Loucy (cell line): ENCODE measurements at regions not wholly inside any gene's neighbourhood (a gene's known extent, or its start where the extent isn't known, plus 50 kb on each side); places are given as distances from the start of the nearest gene placed in this dataset.

Source experiments
- H2AFZ ChIP-seq: fragments of 200-600 bp; sonication (generic); 2 replicates; pipeline ENCODE4 v1.6.0; 2016; ENCODE audit warnings: antibody characterized with exemption, mild to moderate bottlenecking, low read length, moderate library complexity
- H3F3A ChIP-seq: fragments of 200-600 bp; 2 replicates; pipeline ENCODE4 v1.6.0; 2016; ENCODE audit warnings: antibody characterized with exemption, low read depth, mild to moderate bottlenecking
- H3K27me3 ChIP-seq: fragments of 200-600 bp; sonication (generic); 2 replicates; pipeline ENCODE4 v1.6.1; 2014; ENCODE audit warnings: low read length, mild to moderate bottlenecking; ENCODE audit not compliant: insufficient read depth, poor library complexity, severe bottlenecking
- H3K36me3 ChIP-seq: fragments of 200-600 bp; sonication (generic); 2 replicates; pipeline ENCODE4 v1.6.1; 2016; ENCODE audit warnings: low read length; ENCODE audit not compliant: insufficient read depth
- H3K4me1 ChIP-seq: fragments of 200-600 bp; sonication (generic); 2 replicates; pipeline ENCODE4 v1.5.1; 2014; ENCODE audit warnings: low read length, mild to moderate bottlenecking; ENCODE audit not compliant: insufficient read depth, poor library complexity, severe bottlenecking
- H3K4me2 ChIP-seq: fragments of 200-600 bp; sonication (generic); 2 replicates; pipeline ENCODE4 v1.6.0; 2014; ENCODE audit warnings: antibody characterized with exemption, low read length, low read depth, mild to moderate bottlenecking; ENCODE audit not compliant: poor library complexity, severe bottlenecking
- H3K4me3 ChIP-seq: fragments of 200-600 bp; sonication (generic); 2 replicates; pipeline ENCODE4 v1.5.1; 2014; ENCODE audit warnings: low read length, mild to moderate bottlenecking, mixed read lengths; ENCODE audit not compliant: poor library complexity, severe bottlenecking
- H3K79me2 ChIP-seq: fragments of 200-600 bp; sonication (generic); 2 replicates; pipeline ENCODE4 v1.6.1; 2014; ENCODE audit warnings: low read length; ENCODE audit not compliant: insufficient read depth
- H3K9ac ChIP-seq: fragments of 200-600 bp; sonication (generic); 2 replicates; pipeline ENCODE4 v1.6.0; 2014; ENCODE audit warnings: mild to moderate bottlenecking, low read depth, low read length, moderate library complexity; ENCODE audit not compliant: poor library complexity, severe bottlenecking
- H3K9me2 ChIP-seq: fragments of 200-600 bp; sonication (generic); replicated peaks from 2 replicates; pipeline ENCODE4 v1.6.1; 2016; ENCODE audit warnings: low read depth, low read length, mixed read lengths
- H3K9me3 ChIP-seq: fragments of 200-600 bp; sonication (generic); 2 replicates; pipeline ENCODE4 v1.6.1; 2014; ENCODE audit warnings: mild to moderate bottlenecking, antibody characterized with exemption, low read length, low read depth; ENCODE audit not compliant: insufficient read depth
- H4K20me1 ChIP-seq: fragments of 200-600 bp; sonication (generic); 2 replicates; pipeline ENCODE4 v1.6.0; 2014; ENCODE audit warnings: antibody characterized with exemption, low read length, mild to moderate bottlenecking; ENCODE audit not compliant: insufficient read depth, poor library complexity, severe bottlenecking
- EZH2phosphoT487 ChIP-seq: fragments of 200-600 bp; IDR thresholded peaks from 2 replicates; pipeline ENCODE4 v1.6.1; 2018; ENCODE audit warnings: antibody characterized with exemption, mild to moderate bottlenecking, moderate library complexity, borderline replicate concordance
- TF ChIP-seq, protein P1 (sequence below): fragments of 200-600 bp; sonication (generic); conservative IDR thresholded peaks from 2 replicates; pipeline ENCODE4 v1.5.1; 2014; ENCODE audit warnings: mild to moderate bottlenecking, antibody characterized with exemption, low read length

DNA sequence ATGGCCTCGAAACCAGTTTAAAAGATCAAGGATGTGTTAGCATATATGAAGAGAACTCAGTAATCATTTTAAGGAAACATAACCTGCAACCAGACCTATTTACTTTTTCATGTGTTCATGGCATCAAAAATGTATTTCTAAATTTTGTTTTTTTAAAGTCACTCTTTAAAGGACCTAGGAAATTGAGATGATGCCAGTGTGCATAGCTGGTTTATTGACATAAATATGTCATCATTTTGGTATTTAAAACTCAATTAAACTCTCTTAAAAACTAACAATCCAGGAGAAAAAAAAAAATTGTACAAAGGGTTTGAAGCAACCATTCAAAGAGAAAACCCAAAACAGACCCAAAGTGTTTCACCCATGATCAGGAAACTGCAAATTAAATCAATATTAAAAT lies 198.9 kb upstream of the RND3 start:
- Histone ChIP-seq H3K79me2 (no peaks in the 10 kb centered on the region), H3K27me3 (no peaks in the 10 kb centered on the region), H3K4me3 (no peak overlapping the region), H4K20me1 (no peaks in the 10 kb centered on the region), H3K4me1 (no peaks in the 10 kb centered on the region), H3K36me3 (no peaks in the 10 kb centered on the region), H3K9me3 (no peaks in the 10 kb centered on the region), H2AFZ (no peak overlapping the region), H3F3A (no peaks in the 10 kb centered on the region), H3K4me2 (no peak overlapping the region), H3K9ac (no peak overlapping the region), H3K9me2 (no peaks in the 10 kb centered on the region)
- no peak for TF ChIP-seq EZH2phosphoT487
- TF ChIP-seq, protein P1, sequence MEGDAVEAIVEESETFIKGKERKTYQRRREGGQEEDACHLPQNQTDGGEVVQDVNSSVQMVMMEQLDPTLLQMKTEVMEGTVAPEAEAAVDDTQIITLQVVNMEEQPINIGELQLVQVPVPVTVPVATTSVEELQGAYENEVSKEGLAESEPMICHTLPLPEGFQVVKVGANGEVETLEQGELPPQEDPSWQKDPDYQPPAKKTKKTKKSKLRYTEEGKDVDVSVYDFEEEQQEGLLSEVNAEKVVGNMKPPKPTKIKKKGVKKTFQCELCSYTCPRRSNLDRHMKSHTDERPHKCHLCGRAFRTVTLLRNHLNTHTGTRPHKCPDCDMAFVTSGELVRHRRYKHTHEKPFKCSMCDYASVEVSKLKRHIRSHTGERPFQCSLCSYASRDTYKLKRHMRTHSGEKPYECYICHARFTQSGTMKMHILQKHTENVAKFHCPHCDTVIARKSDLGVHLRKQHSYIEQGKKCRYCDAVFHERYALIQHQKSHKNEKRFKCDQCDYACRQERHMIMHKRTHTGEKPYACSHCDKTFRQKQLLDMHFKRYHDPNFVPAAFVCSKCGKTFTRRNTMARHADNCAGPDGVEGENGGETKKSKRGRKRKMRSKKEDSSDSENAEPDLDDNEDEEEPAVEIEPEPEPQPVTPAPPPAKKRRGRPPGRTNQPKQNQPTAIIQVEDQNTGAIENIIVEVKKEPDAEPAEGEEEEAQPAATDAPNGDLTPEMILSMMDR = no peak

DNA sequence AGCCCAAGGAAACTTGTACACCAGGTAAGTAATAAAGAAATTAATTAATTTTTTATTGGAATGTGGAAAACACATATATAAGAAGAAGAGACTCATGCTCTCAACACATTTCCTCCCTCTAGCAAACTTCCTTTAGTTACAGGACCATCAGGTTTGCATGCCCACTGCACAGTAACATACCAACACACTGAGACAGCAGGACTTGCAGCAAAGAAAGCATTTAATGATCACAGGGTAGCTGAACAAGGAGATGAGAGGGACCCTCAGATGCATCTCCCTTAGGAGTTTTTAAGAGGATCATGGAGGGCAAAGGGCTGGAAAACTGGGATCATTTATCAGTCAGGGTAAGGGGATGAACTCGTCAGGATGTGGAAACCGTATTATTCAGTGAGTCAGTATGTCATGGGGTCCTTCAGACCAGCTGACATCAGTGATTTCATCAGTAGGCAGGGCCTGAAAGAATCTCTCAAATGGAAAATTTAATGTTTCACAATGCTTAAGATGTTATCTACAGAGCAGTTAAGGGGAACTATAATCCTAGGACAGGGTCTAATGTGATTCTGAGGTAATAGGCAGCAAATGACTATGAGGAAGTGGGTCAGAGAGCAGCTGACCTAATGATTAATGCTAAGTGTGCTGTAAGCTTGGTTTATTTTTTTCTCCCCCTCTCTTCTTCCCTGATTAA lies 193.8 kb upstream of the RND3 start:
- Histone ChIP-seq H3K9ac (no peak overlapping the region), H2AFZ (no peak overlapping the region)
- no peak for TF ChIP-seq EZH2phosphoT487
- TF ChIP-seq, protein P1 = no peak

DNA sequence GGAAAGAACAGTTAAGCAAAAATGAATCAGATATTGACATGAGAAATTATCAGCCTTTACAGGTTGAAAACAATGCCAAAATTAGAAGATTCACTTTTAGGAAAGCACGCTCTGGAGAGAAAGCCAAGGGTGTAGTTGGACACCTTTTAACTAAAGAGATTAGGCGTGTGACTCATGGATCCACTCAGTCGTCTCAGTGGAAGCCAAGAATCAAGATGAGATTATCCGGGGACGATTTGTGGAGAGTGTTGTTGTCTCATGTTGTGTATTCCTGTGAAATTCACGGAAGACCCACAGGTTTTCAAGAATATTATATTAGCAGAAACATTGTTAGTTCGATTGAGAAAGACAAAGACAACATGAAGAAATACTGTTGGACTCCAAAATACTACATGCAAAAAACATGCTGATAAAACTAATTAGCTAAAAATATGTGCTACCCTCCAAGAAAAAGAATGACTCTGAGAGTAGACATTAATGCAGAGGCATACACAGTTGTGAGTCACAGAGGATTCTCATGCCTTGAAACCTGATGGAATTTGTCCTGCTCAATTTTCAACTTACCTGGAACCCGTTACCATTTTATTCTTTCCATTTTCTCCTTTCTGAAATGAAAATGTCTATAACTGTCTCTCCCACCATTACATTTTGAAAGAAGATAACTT lies 192.1 kb upstream of the RND3 start:
- Histone ChIP-seq H3K4me2 (no peak overlapping the region), H3F3A (no peaks in the 10 kb centered on the region), H3K4me3 (no peak overlapping the region), H3K9ac (no peak overlapping the region), H3K9me2 (no peaks in the 10 kb centered on the region), H4K20me1 (no peaks in the 10 kb centered on the region), H2AFZ (no peak overlapping the region), H3K36me3 (no peaks in the 10 kb centered on the region), H3K9me3 (no peaks in the 10 kb centered on the region), H3K4me1 (peaks cover 11% of the 10 kb centered on the region), H3K79me2 (no peaks in the 10 kb centered on the region), H3K27me3 (no peaks in the 10 kb centered on the region)
- TF ChIP-seq, protein P1 = no peak
- no peak for TF ChIP-seq EZH2phosphoT487

More for the DNA sequence above, 193.8 kb upstream of the RND3 start:
- no peaks in the 10 kb centered on the region for H3K36me3 ChIP-seq
- H3K4me1 ChIP-seq = peaks cover under 1% of the 10 kb centered on the region
- H3K79me2 ChIP-seq = no peaks in the 10 kb centered on the region
- no peak overlapping the region for H3K4me2 ChIP-seq
- H3K9me2 ChIP-seq = no peaks in the 10 kb centered on the region
- no peak overlapping the region for H3K4me3 ChIP-seq
- H3K27me3 ChIP-seq = no peaks in the 10 kb centered on the region
- H3K9me3 ChIP-seq = no peaks in the 10 kb centered on the region
- no peaks in the 10 kb centered on the region for H4K20me1 ChIP-seq
- no peaks in the 10 kb centered on the region for H3F3A ChIP-seq
